ENCODE measurements at regions not wholly inside any gene's neighbourhood (a gene's known extent, or its start where the extent isn't known, plus 50 kb on each side); places are given as distances from the start of the nearest gene placed in this dataset.

- intact Hi-C loops (cut with micrococcal nuclease), result no loop called here
- H3K27me3 Mint-ChIP-seq (ENCODE audit: low read depth in 3 of 3), result peaks cover 0 to 14% (median 8%) of the 10 kb centered on the region in 3 donors
- Histone ChIP-seq H3K9ac (ENCODE audit: insufficient read depth, low read length, poor library complexity, severe bottlenecking) (no peak overlapping the region), H2AFZ (ENCODE audit: insufficient read depth, low read depth, low read length, poor library complexity, severe bottlenecking) (no peak overlapping the region), H3K9me3 (replicated peaks in 1 of 2; ENCODE audit: control insufficient read depth in 1 of 2, insufficient read depth in 1 of 2, low read length in 2 of 2) (no peaks in the 10 kb centered on the region), H3K4me3 (replicated peaks in 1 of 3; ENCODE audit: low read depth in 2 of 3, low read length in 3 of 3) (no peak overlapping the region), H3K27ac (ENCODE audit: low read depth in 1 of 2, low read length in 2 of 2) (no peak overlapping the region), H4K20me1 (ENCODE audit: insufficient read depth, low read length) (no peaks in the 10 kb centered on the region), H3K79me2 (ENCODE audit: insufficient read depth, low read length) (no peaks in the 10 kb centered on the region), H3K4me1 (ENCODE audit: control insufficient read depth in 1 of 2, insufficient read depth in 2 of 2, low read length in 2 of 2) (no peaks in the 10 kb centered on the region), H3K4me2 (replicated peaks; ENCODE audit: extremely low read depth, low read length, poor library complexity, severe bottlenecking) (no peak overlapping the region), H3K27me3 (ENCODE audit: control insufficient read depth in 2 of 2, insufficient read depth in 2 of 2, low read length in 2 of 2) (no peaks in the 10 kb centered on the region), H3K36me3 (replicated peaks in 1 of 2; ENCODE audit: control insufficient read depth in 1 of 2, insufficient read depth in 2 of 2, low read length in 2 of 2) (no peaks in the 10 kb centered on the region)
- WGBS (ENCODE audit: insufficient coverage), result 96% methylated on average over 7 of the region's 8 CpGs
- no peak for DNase-seq
- no peak overlapping the region for H3K4me3 Mint-ChIP-seq
- no peak overlapping the region for H3K27ac Mint-ChIP-seq
- no peaks in the 10 kb centered on the region for H3K9me3 Mint-ChIP-seq
- no peaks in the 10 kb centered on the region for H3K36me3 Mint-ChIP-seq
- TF ChIP-seq, protein P1, sequence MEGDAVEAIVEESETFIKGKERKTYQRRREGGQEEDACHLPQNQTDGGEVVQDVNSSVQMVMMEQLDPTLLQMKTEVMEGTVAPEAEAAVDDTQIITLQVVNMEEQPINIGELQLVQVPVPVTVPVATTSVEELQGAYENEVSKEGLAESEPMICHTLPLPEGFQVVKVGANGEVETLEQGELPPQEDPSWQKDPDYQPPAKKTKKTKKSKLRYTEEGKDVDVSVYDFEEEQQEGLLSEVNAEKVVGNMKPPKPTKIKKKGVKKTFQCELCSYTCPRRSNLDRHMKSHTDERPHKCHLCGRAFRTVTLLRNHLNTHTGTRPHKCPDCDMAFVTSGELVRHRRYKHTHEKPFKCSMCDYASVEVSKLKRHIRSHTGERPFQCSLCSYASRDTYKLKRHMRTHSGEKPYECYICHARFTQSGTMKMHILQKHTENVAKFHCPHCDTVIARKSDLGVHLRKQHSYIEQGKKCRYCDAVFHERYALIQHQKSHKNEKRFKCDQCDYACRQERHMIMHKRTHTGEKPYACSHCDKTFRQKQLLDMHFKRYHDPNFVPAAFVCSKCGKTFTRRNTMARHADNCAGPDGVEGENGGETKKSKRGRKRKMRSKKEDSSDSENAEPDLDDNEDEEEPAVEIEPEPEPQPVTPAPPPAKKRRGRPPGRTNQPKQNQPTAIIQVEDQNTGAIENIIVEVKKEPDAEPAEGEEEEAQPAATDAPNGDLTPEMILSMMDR (IDR thresholded peaks at IDR 0.05), result no peak
- H3K4me1 Mint-ChIP-seq, result peaks cover 3% of the 10 kb centered on the region
These were observed 198.1 kb downstream of the GADD45G start for GRCh38 chr9:89802781-89803355.

DNA sequence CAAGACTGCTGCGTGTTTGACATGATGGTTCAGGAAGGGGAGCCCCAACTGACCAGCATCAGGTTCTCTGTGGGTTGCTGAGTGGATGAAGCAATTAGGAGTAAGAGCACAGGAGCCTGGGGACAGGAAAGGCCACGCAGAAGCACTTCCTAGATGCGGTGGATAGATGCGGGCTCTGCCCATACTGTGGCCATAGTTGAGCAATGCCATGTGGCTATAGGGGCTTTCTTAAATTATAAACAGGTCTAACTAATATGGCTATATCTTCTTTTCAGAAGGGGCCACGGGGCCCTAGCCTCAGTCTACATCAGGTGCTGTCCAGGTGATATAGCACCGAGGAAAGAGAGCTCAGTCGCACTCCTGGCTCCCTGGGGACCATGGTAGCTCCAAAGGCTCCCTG, 198.6 kb downstream of the GADD45G start:
- 41% methylated on average over 2 of the region's 7 CpGs for WGBS (ENCODE audit: insufficient coverage)

More for the DNA sequence above, 198.6 kb downstream of the GADD45G start:
- Mint-ChIP-seq H3K4me1 (peaks cover 3% of the 10 kb centered on the region), H3K4me3 (no peak overlapping the region), H3K9me3 (no peaks in the 10 kb centered on the region), H3K27ac (no peak overlapping the region), H3K27me3 (ENCODE audit: low read depth in 3 of 3) (peaks cover 0 to 14% (median 9%) of the 10 kb centered on the region in 3 donors), H3K36me3 (no peaks in the 10 kb centered on the region)
- no peaks in the 10 kb centered on the region for H4K20me1 ChIP-seq (ENCODE audit: insufficient read depth, low read length)
- no peak overlapping the region for H2AFZ ChIP-seq (ENCODE audit: insufficient read depth, low read depth, low read length, poor library complexity, severe bottlenecking)
- no peak for DNase-seq
- no peaks in the 10 kb centered on the region for H3K4me1 ChIP-seq (ENCODE audit: control insufficient read depth in 1 of 2, insufficient read depth in 2 of 2, low read length in 2 of 2)
- no peak overlapping the region for H3K9ac ChIP-seq (ENCODE audit: insufficient read depth, low read length, poor library complexity, severe bottlenecking)
- intact Hi-C loops (cut with micrococcal nuclease), result no loop called here
- H3K4me2 ChIP-seq (replicated peaks; ENCODE audit: extremely low read depth, low read length, poor library complexity, severe bottlenecking), result no peak overlapping the region
- no peak overlapping the region for H3K4me3 ChIP-seq (replicated peaks in 1 of 3; ENCODE audit: low read depth in 2 of 3, low read length in 3 of 3)
- TF ChIP-seq, protein P1 (IDR thresholded peaks at IDR 0.05), result no peak
- no peak overlapping the region for H3K27ac ChIP-seq (ENCODE audit: low read depth in 1 of 2, low read length in 2 of 2)
- H3K9me3 ChIP-seq (replicated peaks in 1 of 2; ENCODE audit: control insufficient read depth in 1 of 2, insufficient read depth in 1 of 2, low read length in 2 of 2), result no peaks in the 10 kb centered on the region
- H3K79me2 ChIP-seq (ENCODE audit: insufficient read depth, low read length), result no peaks in the 10 kb centered on the region
- H3K36me3 ChIP-seq (replicated peaks in 1 of 2; ENCODE audit: control insufficient read depth in 1 of 2, insufficient read depth in 2 of 2, low read length in 2 of 2), result no peaks in the 10 kb centered on the region
- no peaks in the 10 kb centered on the region for H3K27me3 ChIP-seq (ENCODE audit: control insufficient read depth in 2 of 2, insufficient read depth in 2 of 2, low read length in 2 of 2)
